ENCODE measurements at regions not wholly inside any gene's neighbourhood (a gene's known extent, or its start where the extent isn't known, plus 50 kb on each side); places are given as distances from the start of the nearest gene placed in this dataset.
"Not testable (repeated sequence)": the region's sequence is repeated elsewhere in the genome, so short reads cannot be mapped to it uniquely, and the experiment has no call there.

- DNase-seq (ENCODE audit: low read depth in 4 of 4, low spot score in 3 of 4): not testable (repeated sequence)
These were observed 229.9 kb upstream of the BTG1 start for GRCh38 chr12:92375504-92375903.

GRCh38 chr12:92370828-92371227, 225.2 kb upstream of the BTG1 start:
- no peak for DNase-seq (ENCODE audit: low read depth in 4 of 4, low spot score in 3 of 4)

GRCh38 chr12:92369636-92370035, 224.0 kb upstream of the BTG1 start:
- no peak for DNase-seq (ENCODE audit: low read depth in 4 of 4, low spot score in 3 of 4)

GRCh38 chr12:92369056-92369455, 223.4 kb upstream of the BTG1 start:
- no peak for DNase-seq (ENCODE audit: low read depth in 4 of 4, low spot score in 3 of 4)

GRCh38 chr12:92365836-92366235, 220.2 kb upstream of the BTG1 start:
- no peak for DNase-seq (ENCODE audit: low read depth in 4 of 4, low spot score in 3 of 4)

- no peak for DNase-seq (ENCODE audit: low read depth in 4 of 4, low spot score in 3 of 4)
These were observed 219.7 kb upstream of the BTG1 start for GRCh38 chr12:92365333-92365732.

GRCh38 chr12:92363295-92364146, 217.9 kb upstream of the BTG1 start:
- peak in 1 of 4 donors; percentile 31 for DNase-seq (ENCODE audit: low read depth in 4 of 4, low spot score in 3 of 4)

- DNase-seq (ENCODE audit: low read depth in 4 of 4, low spot score in 3 of 4): no peak
These were observed 217.1 kb upstream of the BTG1 start for GRCh38 chr12:92362785-92363184.

GRCh38 chr12:92362126-92362525, 216.5 kb upstream of the BTG1 start:
- DNase-seq (ENCODE audit: low read depth in 4 of 4, low spot score in 3 of 4): peak in 1 of 4 donors; percentile 12

- no peak for DNase-seq (ENCODE audit: low read depth in 4 of 4, low spot score in 3 of 4)
These were observed 214.9 kb upstream of the BTG1 start for GRCh38 chr12:92360543-92360942.

GRCh38 chr12:92359581-92360209, 214.0 kb upstream of the BTG1 start:
- no peak for DNase-seq (ENCODE audit: low read depth in 4 of 4, low spot score in 3 of 4)

GRCh38 chr12:92357584-92358261, 212.1 kb upstream of the BTG1 start:
- DNase-seq (ENCODE audit: low read depth in 4 of 4, low spot score in 3 of 4): no peak

GRCh38 chr12:92356425-92356824, 210.8 kb upstream of the BTG1 start:
- DNase-seq (ENCODE audit: low read depth in 4 of 4, low spot score in 3 of 4): no peak

GRCh38 chr12:92349635-92350034, 204.0 kb upstream of the BTG1 start:
- no peak for DNase-seq (ENCODE audit: low read depth in 4 of 4, low spot score in 3 of 4)

GRCh38 chr12:92342574-92342973, 196.9 kb upstream of the BTG1 start:
- no peak for DNase-seq (ENCODE audit: low read depth in 4 of 4, low spot score in 3 of 4)

- DNase-seq (ENCODE audit: low read depth in 4 of 4, low spot score in 3 of 4): no peak
These were observed 195.5 kb upstream of the BTG1 start for GRCh38 chr12:92341065-92341668.

GRCh38 chr12:92340441-92341064, 194.9 kb upstream of the BTG1 start:
- DNase-seq (ENCODE audit: low read depth in 4 of 4, low spot score in 3 of 4): no peak

- DNase-seq (ENCODE audit: low read depth in 4 of 4, low spot score in 3 of 4): no peak
These were observed 194.4 kb upstream of the BTG1 start for GRCh38 chr12:92340003-92340402.

GRCh38 chr12:92339198-92339821, 193.7 kb upstream of the BTG1 start:
- DNase-seq (ENCODE audit: low read depth in 4 of 4, low spot score in 3 of 4): no peak

- no peak for DNase-seq (ENCODE audit: low read depth in 4 of 4, low spot score in 3 of 4)
These were observed 193.0 kb upstream of the BTG1 start for GRCh38 chr12:92338671-92339070.

Measured in right renal pelvis (tissue), 4 donors.